OCI-LY3 (cell line): ENCODE measurements at regions not wholly inside any gene's neighbourhood (a gene's known extent, or its start where the extent isn't known, plus 50 kb on each side); places are given as distances from the start of the nearest gene placed in this dataset.

Experiments
- H2AFZ ChIP-seq: fragments of 200-600, 300-600 bp; shearing (Covaris generic); 2 replicates; pipeline ENCODE4 v1.6.0; 2014; ENCODE audit warnings: antibody characterized with exemption, low read depth, low read length
- H3K27ac ChIP-seq: fragments of 200-600, 300-600 bp; sonication (generic); 2 replicates; pipeline ENCODE4 v1.5.1; 2014; ENCODE audit warnings: mild to moderate bottlenecking, low read length, moderate library complexity, mixed read lengths
- H3K27me3 ChIP-seq: fragments of 200-600, 300-600 bp; sonication (generic); 2 replicates; pipeline ENCODE4 v1.6.1; 2014; ENCODE audit warnings: low read depth, low read length, mixed read lengths
- H3K36me3 ChIP-seq: fragments of 200-600, 300-600 bp; sonication (generic); replicated peaks from 2 replicates; pipeline ENCODE3; 2014; ENCODE audit warnings: low read depth, low read length, mixed read lengths
- H3K4me1 ChIP-seq: fragments of 300-600, 200-600 bp; sonication (generic); 2 replicates; pipeline ENCODE4 v1.6.1; 2014; ENCODE audit warnings: low read length, mixed read lengths
- H3K4me2 ChIP-seq: fragments of 200-600, 300-600 bp; sonication (generic); 2 replicates; pipeline ENCODE4 v1.6.1; 2014; ENCODE audit warnings: low read length, mixed read lengths
- H3K4me3 ChIP-seq: fragments of 300-600, 200-600 bp; sonication (generic); 2 replicates; pipeline ENCODE4 v1.5.1; 2014; ENCODE audit warnings: antibody characterized with exemption, mild to moderate bottlenecking, low read length, moderate library complexity
- H3K79me2 ChIP-seq: fragments of 300-600, 200-600 bp; shearing (Covaris generic); 2 replicates; pipeline ENCODE4 v1.6.1; 2014; ENCODE audit warnings: mild to moderate bottlenecking, low read length, mixed read lengths
- H3K9ac ChIP-seq: fragments of 300-600, 200-600 bp; shearing (Covaris generic); 2 replicates; pipeline ENCODE4 v1.6.0; 2014; ENCODE audit warnings: mild to moderate bottlenecking, low read length, moderate library complexity
- H3K9me3 ChIP-seq: fragments of 200-600, 300-600 bp; shearing (Covaris generic); 2 replicates; pipeline ENCODE4 v1.6.1; 2014; ENCODE audit warnings: low read length, mixed read lengths; ENCODE audit not compliant: insufficient read depth
- H4K20me1 ChIP-seq: fragments of 200-600, 300-600 bp; sonication (generic); 2 replicates; pipeline ENCODE4 v1.6.1; 2016; ENCODE audit warnings: low read length, mixed read lengths; ENCODE audit not compliant: insufficient read depth
- EZH2phosphoT487 ChIP-seq: fragments of 200-600 bp; shearing (Covaris generic); IDR thresholded peaks from 2 replicates; pipeline ENCODE4 v1.6.1; 2018; ENCODE audit warnings: antibody characterized with exemption, mixed run types, low read depth
- TF ChIP-seq, protein P1 (sequence below): fragments of 200-600, 300-600 bp; sonication (generic); IDR thresholded peaks from 2 replicates; pipeline ENCODE4 v1.5.1; 2014; ENCODE audit warnings: antibody characterized with exemption, low read length, low read depth

- no peaks in the 10 kb centered on the region for H3K9me3 ChIP-seq
- H4K20me1 ChIP-seq, result no peaks in the 10 kb centered on the region
- H3K27me3 ChIP-seq, result no peaks in the 10 kb centered on the region
- no peak overlapping the region for H3K4me2 ChIP-seq
- H3K4me1 ChIP-seq, result no peaks in the 10 kb centered on the region
- no peak overlapping the region for H3K4me3 ChIP-seq
- H3K36me3 ChIP-seq, result no peaks in the 10 kb centered on the region
- no peaks in the 10 kb centered on the region for H3K79me2 ChIP-seq
- no peak overlapping the region for H2AFZ ChIP-seq
- no peak overlapping the region for H3K27ac ChIP-seq
- TF ChIP-seq, protein P1, sequence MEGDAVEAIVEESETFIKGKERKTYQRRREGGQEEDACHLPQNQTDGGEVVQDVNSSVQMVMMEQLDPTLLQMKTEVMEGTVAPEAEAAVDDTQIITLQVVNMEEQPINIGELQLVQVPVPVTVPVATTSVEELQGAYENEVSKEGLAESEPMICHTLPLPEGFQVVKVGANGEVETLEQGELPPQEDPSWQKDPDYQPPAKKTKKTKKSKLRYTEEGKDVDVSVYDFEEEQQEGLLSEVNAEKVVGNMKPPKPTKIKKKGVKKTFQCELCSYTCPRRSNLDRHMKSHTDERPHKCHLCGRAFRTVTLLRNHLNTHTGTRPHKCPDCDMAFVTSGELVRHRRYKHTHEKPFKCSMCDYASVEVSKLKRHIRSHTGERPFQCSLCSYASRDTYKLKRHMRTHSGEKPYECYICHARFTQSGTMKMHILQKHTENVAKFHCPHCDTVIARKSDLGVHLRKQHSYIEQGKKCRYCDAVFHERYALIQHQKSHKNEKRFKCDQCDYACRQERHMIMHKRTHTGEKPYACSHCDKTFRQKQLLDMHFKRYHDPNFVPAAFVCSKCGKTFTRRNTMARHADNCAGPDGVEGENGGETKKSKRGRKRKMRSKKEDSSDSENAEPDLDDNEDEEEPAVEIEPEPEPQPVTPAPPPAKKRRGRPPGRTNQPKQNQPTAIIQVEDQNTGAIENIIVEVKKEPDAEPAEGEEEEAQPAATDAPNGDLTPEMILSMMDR, result no peak
- TF ChIP-seq EZH2phosphoT487, result no peak
- no peak overlapping the region for H3K9ac ChIP-seq
Observed at GRCh38 chr10:8455181-8455580, 400.7 kb downstream of the GATA3 start.

- TF ChIP-seq EZH2phosphoT487, result no peak
- TF ChIP-seq, protein P1, result no peak
- H3K4me1 ChIP-seq, result no peaks in the 10 kb centered on the region
- H3K27ac ChIP-seq, result no peak overlapping the region
- no peaks in the 10 kb centered on the region for H4K20me1 ChIP-seq
- no peak overlapping the region for H2AFZ ChIP-seq
- no peaks in the 10 kb centered on the region for H3K36me3 ChIP-seq
- H3K27me3 ChIP-seq, result no peaks in the 10 kb centered on the region
- no peaks in the 10 kb centered on the region for H3K9me3 ChIP-seq
- no peak overlapping the region for H3K9ac ChIP-seq
- H3K4me2 ChIP-seq, result no peak overlapping the region
- H3K79me2 ChIP-seq, result no peaks in the 10 kb centered on the region
- H3K4me3 ChIP-seq, result no peak overlapping the region
Observed at GRCh38 chr10:8456386-8456785, 401.9 kb downstream of the GATA3 start.

GRCh38 chr10:8460626-8461025 lies 406.1 kb downstream of the GATA3 start:
- H3K36me3 ChIP-seq, result no peaks in the 10 kb centered on the region
- no peak overlapping the region for H2AFZ ChIP-seq
- H3K27me3 ChIP-seq, result no peaks in the 10 kb centered on the region
- no peak overlapping the region for H3K4me3 ChIP-seq
- no peaks in the 10 kb centered on the region for H3K9me3 ChIP-seq
- H3K4me1 ChIP-seq, result no peaks in the 10 kb centered on the region
- H3K27ac ChIP-seq, result no peak overlapping the region
- H3K9ac ChIP-seq, result no peak overlapping the region
- no peak overlapping the region for H3K4me2 ChIP-seq
- H4K20me1 ChIP-seq, result no peaks in the 10 kb centered on the region
- TF ChIP-seq, protein P1, result no peak
- TF ChIP-seq EZH2phosphoT487, result no peak
- no peaks in the 10 kb centered on the region for H3K79me2 ChIP-seq

- H3K79me2 ChIP-seq, result no peaks in the 10 kb centered on the region
Observed at GRCh38 chr10:8462565-8462964, 408.1 kb downstream of the GATA3 start.

More at GRCh38 chr10:8462565-8462964, 408.1 kb downstream of the GATA3 start:
- no peak overlapping the region for H3K4me3 ChIP-seq
- no peak overlapping the region for H3K9ac ChIP-seq
- no peaks in the 10 kb centered on the region for H3K36me3 ChIP-seq
- H3K9me3 ChIP-seq, result no peaks in the 10 kb centered on the region
- no peak overlapping the region for H2AFZ ChIP-seq
- no peak overlapping the region for H3K4me2 ChIP-seq
- TF ChIP-seq EZH2phosphoT487, result no peak
- TF ChIP-seq, protein P1, result no peak
- no peaks in the 10 kb centered on the region for H3K27me3 ChIP-seq
- no peaks in the 10 kb centered on the region for H4K20me1 ChIP-seq
- H3K27ac ChIP-seq, result no peak overlapping the region
- H3K4me1 ChIP-seq, result no peaks in the 10 kb centered on the region
